HG02981 (cell line): ENCODE measurements at regions not wholly inside any gene's neighbourhood (a gene's known extent, or its start where the extent isn't known, plus 50 kb on each side); places are given as distances from the start of the nearest gene placed in this dataset.

Experiments used
- ATAC-seq: cut with Tn5 transposase; IDR thresholded peaks from one replicate; pipeline ENCODE4 v1.9.1; 2021; ENCODE audit warnings: mild to moderate bottlenecking, moderate library complexity; ENCODE audit not compliant: unreplicated experiment

DNA sequence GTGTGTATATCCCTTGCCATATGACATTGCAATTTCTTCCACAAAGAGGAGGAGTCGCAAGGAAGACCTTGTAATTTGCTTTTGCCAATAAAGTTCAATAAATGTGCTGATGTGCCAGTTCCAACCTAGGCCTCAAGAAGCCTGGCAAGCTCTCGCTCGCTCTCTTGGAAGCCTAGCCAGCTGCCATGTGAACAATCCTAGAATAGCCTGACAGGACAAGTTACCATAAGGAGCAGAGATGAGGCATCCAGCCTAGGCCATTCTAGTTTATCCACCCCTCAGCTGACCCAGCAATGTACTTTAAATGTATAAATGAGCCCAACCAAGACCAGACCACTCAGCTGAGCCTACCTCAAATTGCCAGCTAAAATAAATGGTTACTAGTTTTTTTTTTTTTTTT, 145.7 kb upstream of the QRFPR start:
- no peak for ATAC-seq

DNA sequence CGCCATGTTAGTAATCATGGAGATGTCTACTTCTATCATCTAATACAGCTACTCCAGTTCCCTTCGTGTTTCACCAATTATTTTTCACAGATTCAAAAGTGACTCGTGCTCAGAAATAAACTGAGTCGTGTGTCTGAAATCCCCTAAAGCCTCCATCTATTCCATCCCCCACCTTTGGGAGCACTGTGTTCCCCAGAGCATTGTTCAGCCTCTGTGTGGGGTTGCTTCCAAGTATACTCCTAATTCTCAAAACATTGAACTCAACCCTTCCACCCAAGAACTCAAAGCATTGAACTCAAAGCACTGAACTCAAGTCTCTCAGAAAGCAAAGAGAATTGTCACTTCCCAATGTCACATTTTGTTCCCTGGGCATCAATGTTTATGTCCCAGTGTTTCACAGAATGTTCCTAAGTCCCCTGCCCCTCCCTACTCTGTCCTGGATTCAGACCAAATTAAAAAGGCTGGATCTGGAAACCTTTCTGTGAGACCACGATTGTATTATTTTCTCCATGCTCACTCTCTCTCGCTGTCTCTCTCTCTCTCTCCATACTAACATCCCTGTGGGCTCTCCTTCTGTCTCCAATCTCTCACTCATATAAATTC, 138.5 kb upstream of the QRFPR start:
- ATAC-seq: no peak

DNA sequence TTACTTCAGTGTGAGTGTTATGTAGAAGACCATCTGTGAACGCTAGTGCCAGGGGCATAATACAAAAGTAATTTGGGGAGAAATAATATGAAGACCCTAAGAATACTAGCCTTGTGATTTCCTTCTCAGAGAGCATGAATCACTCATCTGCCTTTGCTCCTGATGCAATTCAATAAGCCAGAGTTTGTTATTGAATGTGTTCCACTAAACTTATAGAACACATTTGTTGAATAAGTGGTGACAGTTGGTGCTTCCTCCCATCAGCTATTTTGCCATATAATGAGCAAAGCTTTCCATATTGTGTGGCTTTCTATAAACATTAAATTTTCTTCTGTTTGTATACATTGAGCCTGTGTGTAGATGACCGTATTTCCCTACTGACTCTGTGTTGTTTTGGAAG, 136.4 kb upstream of the QRFPR start:
- no peak for ATAC-seq

DNA sequence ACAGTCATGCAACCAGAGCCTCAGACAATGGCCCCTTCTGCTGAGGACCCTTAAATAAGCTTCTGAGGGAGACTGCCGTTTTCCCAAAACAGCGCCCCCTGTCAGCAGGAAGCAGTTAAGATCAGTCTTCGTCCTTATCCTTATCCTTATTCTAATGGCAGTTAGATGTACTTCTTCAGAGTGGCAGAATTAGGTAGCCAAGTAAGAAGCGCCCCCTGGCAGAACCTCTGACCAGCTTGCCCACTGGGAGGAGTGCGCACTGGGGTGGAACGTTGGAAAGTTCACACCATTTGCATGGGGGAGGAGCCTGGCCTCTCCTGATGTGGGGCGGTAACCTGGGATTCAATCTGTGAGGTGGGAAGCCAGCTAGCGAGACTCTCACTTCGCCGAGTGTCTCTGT, 133.6 kb upstream of the QRFPR start:
- no peak for ATAC-seq

DNA sequence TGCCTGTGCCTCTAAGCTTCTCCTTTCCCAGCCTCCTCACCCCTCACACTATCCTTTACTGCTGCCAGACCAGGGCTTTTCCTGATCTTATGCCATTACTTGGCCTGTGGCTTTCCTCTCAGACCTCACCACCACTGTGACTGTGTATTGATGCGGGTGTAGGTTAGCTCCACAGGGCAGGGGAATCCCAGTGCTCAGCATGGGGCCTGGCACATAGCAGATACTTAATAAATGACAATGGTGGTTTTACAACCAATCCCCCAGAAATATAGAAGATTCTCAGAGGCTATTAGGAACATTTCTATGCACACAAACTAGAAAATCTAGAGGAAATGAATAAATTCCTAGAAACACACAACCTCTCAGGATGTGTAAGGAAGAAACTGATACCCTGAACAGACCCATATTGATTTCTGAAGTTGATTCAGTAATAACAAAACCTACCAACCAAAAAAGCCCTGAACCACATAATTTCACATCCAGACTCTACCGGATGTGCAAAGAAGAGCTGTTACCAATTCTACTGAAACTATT, 129.6 kb upstream of the QRFPR start:
- peak; percentile 70 for ATAC-seq

DNA sequence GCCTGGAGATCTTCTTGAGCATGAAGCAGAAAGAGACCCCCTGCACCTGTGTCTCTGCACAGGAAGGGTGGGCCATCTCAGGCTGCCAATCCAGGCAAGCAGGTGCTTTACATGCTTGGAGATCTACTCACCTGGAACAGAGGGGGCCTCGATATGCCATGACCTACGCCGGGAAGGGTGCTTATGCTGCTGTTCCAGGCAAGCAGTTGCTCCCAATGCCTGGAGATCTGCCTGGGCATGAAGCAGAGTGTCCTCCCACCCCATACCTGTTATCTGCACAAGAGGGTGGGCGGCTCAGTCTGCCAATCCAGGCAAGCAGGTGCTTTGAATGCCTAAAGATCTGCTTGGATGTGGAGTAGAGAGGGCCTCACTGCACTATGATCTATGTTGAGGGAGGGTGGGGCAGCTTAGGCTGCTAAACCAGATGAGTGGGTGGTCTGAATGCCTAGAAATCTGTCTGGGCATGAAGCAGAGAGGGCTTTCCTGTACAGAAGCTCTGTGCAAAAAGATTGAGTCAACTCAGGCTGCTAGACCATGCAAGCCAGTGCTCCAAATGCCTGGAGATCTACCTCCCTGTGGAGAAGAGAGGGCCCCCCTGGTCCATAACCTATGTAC, 104.5 kb upstream of the QRFPR start:
- ATAC-seq: no peak

DNA sequence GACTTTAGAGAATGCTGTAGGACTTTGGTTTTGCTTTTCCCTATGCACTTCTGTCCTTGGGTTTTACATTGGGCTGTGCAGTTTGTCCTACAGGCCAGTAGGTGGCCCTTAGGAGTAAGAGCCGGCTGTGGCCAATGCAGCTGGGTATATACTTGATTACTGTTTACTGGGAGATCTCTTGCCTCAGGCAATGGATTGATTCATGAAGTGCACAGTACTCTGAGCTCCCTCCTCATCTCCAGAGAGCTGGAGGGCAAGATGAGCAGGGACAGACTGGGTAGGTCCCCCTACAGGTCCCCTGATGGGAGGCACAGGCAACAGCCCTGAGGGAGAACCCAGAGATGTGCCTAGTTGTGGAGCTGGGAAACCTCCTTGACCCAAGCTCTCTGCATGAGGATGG, 103.8 kb upstream of the QRFPR start:
- peak; percentile 97 for ATAC-seq

DNA sequence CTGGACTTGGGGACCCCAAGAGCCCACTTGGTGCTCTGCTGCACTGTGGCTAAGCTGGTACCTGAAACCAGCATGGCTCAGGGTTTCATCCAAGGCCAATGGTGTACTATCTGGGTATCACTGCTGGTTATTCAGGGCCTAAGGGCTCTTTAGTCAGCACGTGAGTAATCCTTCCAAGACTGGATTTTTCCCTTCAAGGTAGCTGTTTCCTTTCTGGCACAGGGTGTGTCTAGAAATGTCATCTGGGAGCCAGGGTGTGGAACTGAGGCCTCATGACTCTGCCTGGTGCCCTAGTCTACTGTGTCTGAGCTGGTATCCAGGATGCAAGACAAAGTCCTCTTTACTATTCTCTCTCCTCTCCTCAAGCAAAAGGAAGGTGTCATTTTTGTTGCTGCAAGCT, 99.0 kb upstream of the QRFPR start:
- ATAC-seq: no peak

DNA sequence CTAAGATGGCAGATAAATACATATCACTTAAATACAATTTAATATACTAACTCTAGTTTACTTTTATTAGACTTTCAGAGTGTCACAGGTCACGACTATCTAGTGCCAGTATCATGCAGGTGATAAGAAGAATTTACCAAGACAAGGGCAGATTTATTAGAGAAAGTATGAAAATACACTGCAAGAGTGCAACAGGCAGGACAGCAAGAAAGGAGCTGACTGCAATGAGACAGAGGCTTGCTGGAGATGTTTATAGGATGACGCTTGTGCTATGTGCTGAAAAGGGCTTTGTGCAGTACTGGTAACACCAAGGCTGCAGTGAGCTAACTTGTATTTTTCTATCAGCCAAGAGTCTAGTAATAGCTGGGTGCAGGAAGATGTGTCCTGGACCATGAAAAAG, 96.7 kb upstream of the QRFPR start:
- no peak for ATAC-seq

DNA sequence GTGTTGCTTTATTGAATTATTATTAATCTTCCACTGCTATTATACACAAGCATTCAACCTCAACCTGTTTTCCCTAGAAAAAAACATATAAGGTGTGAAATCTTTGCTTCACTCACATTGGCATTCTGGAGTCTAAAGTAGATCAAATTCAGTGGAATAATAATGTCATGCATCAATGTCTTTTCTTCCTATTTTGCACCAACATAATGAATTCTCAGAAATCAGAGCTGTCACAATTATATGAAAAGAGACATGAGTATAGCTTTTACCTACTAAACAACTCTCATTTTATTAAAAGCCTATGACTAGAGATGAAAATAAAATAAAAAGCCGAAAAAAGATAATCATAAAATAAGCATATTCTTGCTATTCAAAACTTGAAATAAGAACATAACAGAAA, 96.3 kb upstream of the QRFPR start:
- ATAC-seq: no peak

DNA sequence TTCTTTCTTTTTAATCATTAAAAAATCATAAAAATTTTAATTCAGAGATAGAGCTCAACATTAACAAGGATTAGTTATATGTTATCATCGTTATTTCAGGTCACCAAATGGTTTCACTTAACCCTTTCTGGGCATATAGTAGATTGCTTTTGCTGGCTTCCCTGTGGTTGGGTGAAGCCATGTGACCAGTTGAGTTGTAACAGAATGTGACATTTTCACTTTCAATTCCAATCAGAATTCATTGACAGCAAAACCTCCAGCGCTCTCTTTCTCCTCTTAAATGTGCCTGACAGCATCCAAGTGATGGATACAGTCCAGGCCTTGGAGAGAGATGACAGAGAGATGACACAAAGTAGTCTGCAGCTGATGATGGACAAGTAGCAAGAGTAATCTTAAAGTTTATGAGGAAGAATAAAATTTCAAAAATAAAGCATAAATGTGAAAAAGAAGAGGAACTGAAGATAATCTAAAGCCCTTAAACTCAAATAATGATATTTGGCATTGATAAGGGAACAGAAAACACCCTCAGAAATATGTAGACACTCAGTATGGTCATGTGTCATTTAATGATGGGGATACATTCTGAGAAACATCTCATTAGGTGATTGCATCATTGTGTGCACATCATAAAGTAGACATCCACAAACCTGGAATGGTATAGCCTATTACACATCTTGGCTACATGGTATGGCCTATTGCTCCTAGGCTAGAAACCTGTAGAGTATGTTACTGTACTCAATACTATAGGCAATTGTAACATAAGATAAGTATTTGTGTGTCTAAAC, 92.3 kb upstream of the QRFPR start:
- ATAC-seq: peak; percentile 68

DNA sequence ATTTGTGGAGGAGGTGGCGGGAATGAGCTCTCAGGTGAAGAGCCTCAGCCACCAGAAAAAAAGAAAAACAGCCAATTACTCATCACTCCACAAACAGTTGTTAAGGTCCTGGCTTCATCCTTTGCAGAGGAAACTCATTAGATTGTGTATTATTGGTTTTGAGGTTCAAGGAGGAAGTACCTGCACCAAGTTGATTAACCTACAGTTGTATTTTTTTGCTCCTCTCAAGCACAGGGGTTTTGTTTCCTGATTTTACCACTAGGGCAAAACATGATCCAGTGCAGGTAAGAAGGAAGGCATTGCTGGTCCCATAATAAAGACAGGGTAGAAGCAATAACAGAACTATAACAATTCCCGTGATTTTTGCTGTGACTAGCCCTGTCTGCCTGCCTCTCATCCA, 84.0 kb upstream of the QRFPR start:
- ATAC-seq: peak; percentile 45

DNA sequence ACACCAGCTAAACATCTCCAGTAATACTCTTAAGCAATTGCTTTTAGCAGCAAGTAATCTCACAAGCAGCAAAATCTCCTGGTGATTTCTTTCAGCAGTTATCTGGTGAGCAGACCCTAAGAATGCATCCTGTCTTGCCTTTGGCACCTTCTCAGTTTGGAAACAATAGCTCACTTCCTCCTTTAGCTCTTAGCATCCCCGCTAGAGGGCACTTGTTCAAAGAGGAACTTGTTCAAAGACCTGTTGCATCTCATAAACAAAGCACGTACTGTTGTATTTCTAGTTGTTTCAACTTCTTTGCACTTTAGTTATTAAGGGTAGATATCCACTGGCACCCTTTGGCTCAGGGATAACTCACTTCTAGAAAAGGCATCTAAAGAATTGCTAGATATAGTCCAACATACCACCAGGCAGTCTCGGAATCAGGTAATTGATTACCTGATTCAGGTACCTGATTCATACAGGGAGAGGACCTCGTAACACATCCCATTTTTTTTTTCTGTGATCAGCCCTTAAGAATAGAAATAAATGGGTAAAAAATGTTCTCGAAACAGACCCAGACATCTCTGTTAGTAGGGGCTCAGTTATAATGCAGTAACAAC, 81.9 kb upstream of the QRFPR start:
- peak; percentile 90 for ATAC-seq

DNA sequence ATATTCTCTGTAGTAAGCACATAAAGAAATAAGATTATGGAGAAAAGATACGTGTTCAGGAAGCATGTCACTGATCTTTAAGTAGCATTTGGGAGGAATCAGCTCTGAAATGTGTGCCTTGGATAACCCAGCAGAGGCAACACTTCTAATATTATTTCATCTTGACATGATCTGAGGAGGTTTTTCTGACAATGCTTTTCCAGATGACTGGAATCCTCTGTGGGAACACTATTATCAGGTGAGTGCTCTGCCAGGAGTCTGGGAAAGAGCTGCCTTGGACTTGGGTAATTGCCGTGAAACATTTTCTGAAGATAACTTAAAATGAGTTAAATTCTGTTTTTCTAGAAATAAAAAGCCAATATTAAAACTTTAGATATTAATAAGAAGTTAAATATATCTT, 78.2 kb upstream of the QRFPR start:
- no peak for ATAC-seq

DNA sequence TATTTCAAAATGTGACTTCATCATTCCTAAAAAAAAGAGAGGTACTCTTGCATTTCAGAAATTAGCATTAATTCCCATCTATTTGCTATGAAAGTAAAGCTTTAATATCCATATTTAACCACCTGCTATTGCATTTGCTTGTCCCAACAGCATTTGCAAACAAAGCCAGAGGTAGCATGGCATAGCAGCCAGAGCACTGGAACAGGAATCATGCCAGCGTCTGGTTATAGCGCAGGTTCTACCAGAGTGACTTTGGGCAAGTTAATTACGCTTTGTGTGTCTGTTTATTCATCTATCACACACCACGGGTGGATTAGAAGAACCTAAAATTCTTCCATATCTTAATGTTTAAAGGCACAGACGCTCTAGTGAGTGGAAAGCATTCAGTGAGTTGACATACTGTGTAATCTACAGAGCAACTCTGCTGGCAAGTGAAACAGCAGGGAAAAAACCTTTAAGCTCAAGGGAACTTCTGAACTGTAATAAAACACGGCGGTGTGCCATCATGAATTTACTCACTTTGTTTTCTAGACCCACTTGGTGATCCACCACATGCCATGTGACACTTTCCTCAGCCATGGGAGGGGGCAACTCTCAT, 76.6 kb upstream of the QRFPR start:
- no peak for ATAC-seq

DNA sequence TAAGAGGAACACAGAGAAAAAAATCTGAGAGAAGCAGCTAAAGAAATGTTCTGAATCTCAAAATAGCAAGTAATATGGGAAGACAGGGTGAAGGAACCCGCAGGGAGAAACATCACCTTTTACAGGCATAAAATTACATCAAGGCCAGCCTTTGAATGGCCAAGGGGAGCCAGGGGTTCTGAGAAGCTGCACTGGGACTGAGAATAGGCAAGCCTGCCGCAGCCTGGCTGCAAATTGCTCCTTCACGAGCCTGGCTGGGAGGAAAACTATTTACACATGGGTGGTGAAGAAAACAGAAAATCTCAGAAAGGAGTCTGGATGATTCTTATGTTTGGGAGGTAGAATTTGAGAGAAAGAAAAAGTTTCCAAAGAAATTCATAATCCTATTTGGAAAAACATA, 74.5 kb upstream of the QRFPR start:
- no peak for ATAC-seq

DNA sequence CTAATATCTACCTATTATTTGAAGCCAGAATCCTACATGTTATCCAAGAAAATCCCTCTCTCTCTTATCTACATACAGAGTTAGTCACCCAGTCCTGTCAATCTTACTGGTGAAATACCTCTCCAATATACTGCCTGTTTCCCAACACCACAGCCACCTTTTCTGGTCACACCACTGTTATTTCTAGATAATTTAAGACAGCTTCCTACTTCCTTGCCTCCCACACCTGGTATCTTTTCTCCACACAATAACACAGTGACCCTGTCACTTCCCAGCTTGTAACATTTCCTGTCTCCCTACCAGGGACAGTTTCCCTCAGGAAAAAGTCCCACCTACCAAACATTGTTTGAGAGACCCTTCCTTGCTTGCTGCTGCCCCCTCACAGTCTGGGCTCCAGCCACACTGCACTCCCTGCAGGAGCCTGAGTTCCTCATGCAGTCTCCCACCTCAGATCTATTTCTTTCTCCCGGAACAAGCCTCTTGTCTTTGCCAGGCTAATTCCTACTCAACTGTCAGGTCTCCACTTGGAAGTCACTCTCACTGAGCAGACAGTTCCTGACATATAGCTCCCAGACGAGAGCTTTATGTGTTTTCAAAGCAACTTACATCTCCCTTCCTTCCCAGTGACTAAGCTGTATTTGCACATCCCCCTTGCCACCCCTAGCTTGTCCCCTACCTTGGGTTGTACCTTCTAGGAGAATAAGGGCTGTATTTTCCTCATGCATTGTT, 73.6 kb upstream of the QRFPR start:
- no peak for ATAC-seq

DNA sequence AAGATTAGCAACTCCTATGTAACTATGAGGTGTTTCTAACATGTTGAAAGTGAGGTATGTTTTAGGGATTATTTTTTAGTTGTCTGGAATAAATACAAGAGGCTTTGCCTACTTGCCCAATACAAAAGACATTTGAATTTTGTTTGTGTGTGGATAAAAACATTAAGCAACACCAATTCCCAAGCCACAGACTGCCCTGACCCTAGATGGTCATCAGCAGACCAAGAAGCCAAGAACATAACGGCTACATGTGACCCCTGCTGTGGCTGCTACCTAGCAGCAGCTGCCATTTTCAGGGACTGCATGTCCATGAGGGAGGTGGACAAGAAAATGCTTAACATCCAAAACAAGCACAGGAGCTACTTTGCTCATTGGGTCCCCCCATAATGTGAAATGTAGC, 70.5 kb upstream of the QRFPR start:
- no peak for ATAC-seq

DNA sequence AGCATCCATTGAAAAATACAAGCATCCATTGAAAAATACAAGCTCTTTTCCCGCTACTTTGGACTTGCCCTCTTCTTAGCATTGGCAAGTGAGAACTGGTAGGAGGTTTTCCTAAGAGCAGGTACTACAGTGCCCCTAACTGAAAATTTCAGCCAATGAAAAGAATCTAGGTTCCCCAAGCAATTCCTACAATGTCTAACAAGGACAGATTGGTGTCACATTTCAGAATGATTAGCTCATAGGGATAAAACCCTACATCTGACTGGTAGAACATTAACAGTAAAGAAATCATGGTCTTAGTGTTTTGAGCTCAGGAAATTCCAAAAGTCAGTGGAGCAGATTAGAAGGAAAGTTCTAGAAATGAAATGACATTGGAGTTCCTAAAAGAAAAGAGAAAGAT, 68.6 kb upstream of the QRFPR start:
- no peak for ATAC-seq

DNA sequence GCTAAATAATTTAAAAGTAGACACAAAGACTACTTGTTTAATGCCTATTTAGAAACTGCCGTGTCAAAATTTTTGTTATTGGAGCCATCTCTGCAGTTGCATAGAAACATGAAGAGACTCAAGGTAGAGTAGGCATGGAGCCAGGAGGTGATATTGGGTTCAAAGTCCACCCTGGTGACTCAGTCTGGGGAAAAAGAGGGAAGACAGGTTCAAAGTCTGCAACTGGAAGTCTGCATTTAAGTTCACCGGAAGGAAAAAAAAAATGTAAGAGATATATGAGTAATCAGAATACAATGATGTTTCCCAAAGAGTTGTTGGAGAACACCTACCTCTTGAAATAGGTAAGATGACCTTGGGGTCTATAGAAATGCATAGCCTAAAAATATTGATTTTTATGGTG, 67.4 kb upstream of the QRFPR start:
- no peak for ATAC-seq

DNA sequence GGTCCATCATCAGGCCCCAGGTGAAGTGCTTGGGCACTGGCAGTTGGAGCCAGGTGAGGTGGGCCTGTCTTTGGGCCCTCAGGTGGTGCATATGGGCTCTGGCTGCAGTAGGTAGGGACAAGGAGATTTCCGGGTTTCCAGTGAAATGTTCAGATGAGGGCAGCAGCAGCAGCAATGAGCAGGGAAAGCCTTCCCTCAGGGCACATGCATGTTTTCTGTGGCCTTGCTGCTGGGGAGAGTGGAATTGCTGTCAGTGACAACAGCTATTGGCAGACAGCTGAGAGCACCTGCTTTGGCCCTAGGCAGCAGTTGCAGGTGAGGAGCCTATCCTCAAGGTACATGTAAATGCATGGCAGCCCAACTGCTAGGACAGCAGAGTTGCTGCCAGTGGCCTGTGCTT, 58.9 kb upstream of the QRFPR start:
- ATAC-seq: no peak
